ENCODE measurements at regions not wholly inside any gene's neighbourhood (a gene's known extent, or its start where the extent isn't known, plus 50 kb on each side); places are given as distances from the start of the nearest gene placed in this dataset.

- intact Hi-C loops (cut with DNase I; ENCODE audit: low total_unique reads) = no loop called here
- no peaks in the 10 kb centered on the region for H3K4me1 ChIP-seq
- no peak for TF ChIP-seq POLR2A (IDR thresholded peaks at IDR 0.05)
- no peak for TF ChIP-seq CTCF (IDR thresholded peaks at IDR 0.05)
- 82 to 83% methylated on average over 3 of the region's 3 CpGs for WGBS, 2 donors
- H3K9me3 ChIP-seq = no peaks in the 10 kb centered on the region
- no peak for DNase-seq
- no peak overlapping the region for H3K27ac ChIP-seq
- H3K36me3 ChIP-seq (ENCODE audit: low read depth, missing control alignments) = no peaks in the 10 kb centered on the region
- H3K27me3 ChIP-seq = no peaks in the 10 kb centered on the region
- H3K4me3 ChIP-seq = no peak overlapping the region
These were observed 111.9 kb upstream of the UNC5C start for GRCh38 chr4:95660719-95661118.

GRCh38 chr4:95651891-95652290 is 103.1 kb upstream of the UNC5C start:
- no peaks in the 10 kb centered on the region for H3K27me3 ChIP-seq
- no peak overlapping the region for H3K4me3 ChIP-seq
- DNase-seq = no peak
- no peaks in the 10 kb centered on the region for H3K4me1 ChIP-seq
- 85 to 88% methylated on average over 1 of the region's 1 CpG for whole genome bisulfite sequencing, 2 donors
- H3K9me3 ChIP-seq = no peaks in the 10 kb centered on the region
- TF ChIP-seq CTCF (IDR thresholded peaks at IDR 0.05) = no peak
- no peak for TF ChIP-seq POLR2A (IDR thresholded peaks at IDR 0.05)
- no peaks in the 10 kb centered on the region for H3K36me3 ChIP-seq (ENCODE audit: low read depth, missing control alignments)
- intact Hi-C loops (cut with DNase I; ENCODE audit: low total_unique reads) = no loop called here
- no peak overlapping the region for H3K27ac ChIP-seq

DNA sequence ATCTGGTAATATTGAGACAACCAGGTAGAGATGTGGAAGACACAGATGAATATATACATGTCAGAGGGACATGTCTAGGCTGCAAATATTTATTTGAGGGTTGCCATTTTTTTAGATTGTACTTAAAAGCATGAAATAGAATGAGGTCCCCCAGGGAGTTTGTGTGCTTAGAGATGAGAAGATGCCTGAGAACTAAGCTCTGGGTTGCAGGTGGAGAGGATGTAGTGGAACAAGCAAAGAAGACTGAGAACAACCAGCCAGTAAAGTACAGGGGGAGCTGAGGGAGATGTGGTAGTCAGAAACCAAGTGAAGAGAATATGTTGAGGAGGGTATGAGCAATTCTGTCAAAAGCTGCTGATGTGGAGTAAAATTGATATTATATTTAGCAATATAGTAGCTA is 95.6 kb upstream of the UNC5C start:
- Histone ChIP-seq H3K4me1 (peaks cover 30% of the 10 kb centered on the region), H3K4me3 (no peak overlapping the region), H3K27ac (no peak overlapping the region), H3K9me3 (no peaks in the 10 kb centered on the region), H3K36me3 (ENCODE audit: low read depth, missing control alignments) (no peaks in the 10 kb centered on the region), H3K27me3 (no peaks in the 10 kb centered on the region)
- TF ChIP-seq POLR2A (IDR thresholded peaks at IDR 0.05) (no peak), CTCF (IDR thresholded peaks at IDR 0.05) (no peak)
- intact Hi-C loops (cut with DNase I; ENCODE audit: low total_unique reads) = no loop called here
- DNase-seq = no peak

GRCh38 chr4:95643627-95644026 is 94.9 kb upstream of the UNC5C start:
- Histone ChIP-seq H3K4me1 (peaks cover 30% of the 10 kb centered on the region), H3K27me3 (no peaks in the 10 kb centered on the region), H3K27ac (peak overlapping the region in 1 of 2 donors; percentile 29), H3K9me3 (no peaks in the 10 kb centered on the region), H3K36me3 (ENCODE audit: low read depth, missing control alignments) (no peaks in the 10 kb centered on the region), H3K4me3 (no peak overlapping the region)
- no peak for DNase-seq
- intact Hi-C loops (cut with DNase I; ENCODE audit: low total_unique reads) = no loop called here
- whole genome bisulfite sequencing, 2 donors = 32 to 45% methylated on average over 1 of the region's 1 CpG
- TF ChIP-seq POLR2A (IDR thresholded peaks at IDR 0.05) (no peak), CTCF (IDR thresholded peaks at IDR 0.05) (no peak)

GRCh38 chr4:95641571-95641970 is 92.8 kb upstream of the UNC5C start:
- no peak for DNase-seq
- peak overlapping the region; percentile 73 to 77 for H3K27ac ChIP-seq
- H3K36me3 ChIP-seq (ENCODE audit: low read depth, missing control alignments) = no peaks in the 10 kb centered on the region
- H3K4me1 ChIP-seq = peaks cover 30% of the 10 kb centered on the region
- no peak overlapping the region for H3K4me3 ChIP-seq
- TF ChIP-seq CTCF (IDR thresholded peaks at IDR 0.05) (no peak), POLR2A (IDR thresholded peaks at IDR 0.05) (no peak)
- intact Hi-C loops (cut with DNase I; ENCODE audit: low total_unique reads) = no loop called here
- H3K9me3 ChIP-seq = no peaks in the 10 kb centered on the region
- 89 to 93% methylated on average over 7 of the region's 7 CpGs for WGBS, 2 donors
- H3K27me3 ChIP-seq = no peaks in the 10 kb centered on the region
